ENCODE measurements at regions not wholly inside any gene's neighbourhood (a gene's known extent, or its start where the extent isn't known, plus 50 kb on each side); places are given as distances from the start of the nearest gene placed in this dataset.

GRCh38 chr3:177468816-177469215 is 271.5 kb upstream of the TBL1XR1 start:
- TF ChIP-seq CTCF (IDR thresholded peaks at IDR 0.05) (no peak), POLR2A (IDR thresholded peaks at IDR 0.05) (no peak)
